NCI-H2196 treated with DMSO at 0.1 percent for 48 hours (cell line): ENCODE measurements at regions not wholly inside any gene's neighbourhood (a gene's known extent, or its start where the extent isn't known, plus 50 kb on each side); places are given as distances from the start of the nearest gene placed in this dataset.
"Not testable (repeated sequence)": the region's sequence is repeated elsewhere in the genome, so short reads cannot be mapped to it uniquely, and the experiment has no call there.

Experiments used
- DNase-seq: peaks from one replicate; lab custom pipeline; 2025; ENCODE audit not compliant: unreplicated experiment; lab: John Stamatoyannopoulos, UW

DNA sequence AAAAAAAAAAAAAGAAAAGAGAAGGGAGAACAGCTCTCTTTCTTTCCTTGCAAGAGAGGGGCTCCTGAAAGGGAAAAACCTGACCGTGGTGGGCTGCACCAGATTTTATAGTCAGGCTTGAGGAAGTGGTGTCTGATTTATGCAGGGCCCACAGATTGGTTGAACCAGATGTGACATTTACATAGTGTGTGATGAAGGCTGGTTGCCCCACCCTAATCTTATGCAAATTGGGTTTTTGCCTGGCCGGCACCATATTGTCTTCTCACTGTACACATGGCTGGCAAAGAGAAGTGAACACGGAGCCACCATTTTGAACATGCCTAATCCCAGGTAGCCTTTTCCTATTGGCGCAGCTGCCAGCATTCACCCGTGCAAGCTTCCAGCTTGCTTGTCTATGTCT, 154.4 kb downstream of the OXSM start:
- no peak for DNase-seq

DNA sequence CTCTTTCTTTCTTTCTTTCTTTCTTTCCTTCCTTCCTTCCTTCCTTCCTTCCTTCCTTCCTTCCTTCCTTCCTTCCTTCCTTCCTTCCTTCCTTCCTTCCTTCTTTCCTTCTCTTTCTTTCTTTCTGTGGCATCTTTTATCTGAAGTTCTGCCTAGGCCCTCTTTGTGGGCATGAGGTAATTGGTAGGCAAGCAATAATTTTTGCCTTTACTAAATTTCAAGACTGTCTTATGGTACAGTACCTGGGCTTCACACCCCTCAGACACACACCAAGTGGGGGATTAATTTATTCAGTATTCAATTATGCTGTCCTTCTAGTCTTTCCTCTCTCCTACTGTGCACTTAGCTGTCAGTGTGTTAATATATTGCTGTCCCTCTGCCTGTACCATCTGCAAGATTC, 155.5 kb downstream of the OXSM start:
- no peak for DNase-seq

DNA sequence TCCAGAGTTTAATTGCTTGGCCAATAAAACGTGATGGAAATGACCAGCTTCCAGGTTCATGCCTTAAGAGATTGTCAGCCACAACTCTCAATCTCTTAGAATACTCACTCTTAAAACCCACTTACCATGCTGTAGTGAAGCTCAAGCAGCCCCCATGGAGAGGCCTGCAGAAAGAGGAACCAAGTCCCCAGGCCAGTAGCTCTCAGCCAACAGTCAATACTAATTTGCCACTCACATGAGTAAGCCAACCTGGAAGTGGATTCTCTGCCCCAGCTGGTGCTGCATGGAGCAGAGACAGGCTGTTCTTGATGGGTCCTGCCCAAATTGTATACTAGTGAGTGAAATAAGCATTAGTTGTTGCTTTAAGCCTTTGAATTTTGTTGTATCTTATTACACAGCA, 155.9 kb downstream of the OXSM start:
- DNase-seq, result no peak

GRCh38 chr3:25952133-25952532, 162.2 kb downstream of the OXSM start:
- DNase-seq, result no peak

GRCh38 chr3:25957026-25957425, 167.1 kb downstream of the OXSM start:
- no peak for DNase-seq

DNA sequence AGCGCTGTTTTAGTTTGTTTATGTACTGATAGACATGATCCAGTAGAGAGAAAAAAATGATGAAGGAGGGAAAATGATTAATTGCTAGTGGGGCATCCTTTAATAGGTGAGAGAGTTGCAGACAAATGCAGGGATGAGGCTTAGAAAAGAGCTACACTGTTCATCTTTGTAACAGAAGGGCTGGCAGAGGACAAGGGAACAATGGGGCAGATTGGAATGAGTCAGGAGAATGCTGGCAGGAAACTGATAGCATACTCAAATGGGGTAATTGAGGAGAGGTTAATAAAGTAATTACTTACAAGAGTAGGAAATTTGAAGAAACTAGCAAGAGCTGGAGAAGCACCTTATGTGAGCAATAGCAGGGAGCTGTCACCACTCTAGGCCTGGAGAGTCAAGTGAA, 170.9 kb downstream of the OXSM start:
- no peak for DNase-seq

DNA sequence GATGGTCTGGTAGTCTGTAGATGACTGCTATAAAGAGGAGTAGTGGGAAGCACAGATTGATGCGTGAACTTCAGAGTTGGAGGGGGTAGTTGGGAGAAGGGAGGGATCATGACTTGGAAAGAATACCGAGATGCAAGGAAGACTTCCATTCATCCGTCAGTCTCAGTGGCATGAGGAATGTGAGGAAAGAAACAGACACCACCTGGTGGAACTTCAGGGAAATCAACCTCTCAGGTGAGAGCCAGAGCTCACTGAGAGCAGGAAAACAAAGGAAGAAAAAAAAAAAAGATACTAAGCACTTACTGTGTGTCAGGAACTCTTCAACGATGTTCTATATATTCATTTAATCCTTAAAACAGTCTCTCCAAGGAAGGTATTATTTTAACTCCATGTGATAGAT, 172.4 kb downstream of the OXSM start:
- no peak for DNase-seq

- no peak for DNase-seq
Measured at GRCh38 chr3:25964141-25964540, 174.3 kb downstream of the OXSM start.

DNA sequence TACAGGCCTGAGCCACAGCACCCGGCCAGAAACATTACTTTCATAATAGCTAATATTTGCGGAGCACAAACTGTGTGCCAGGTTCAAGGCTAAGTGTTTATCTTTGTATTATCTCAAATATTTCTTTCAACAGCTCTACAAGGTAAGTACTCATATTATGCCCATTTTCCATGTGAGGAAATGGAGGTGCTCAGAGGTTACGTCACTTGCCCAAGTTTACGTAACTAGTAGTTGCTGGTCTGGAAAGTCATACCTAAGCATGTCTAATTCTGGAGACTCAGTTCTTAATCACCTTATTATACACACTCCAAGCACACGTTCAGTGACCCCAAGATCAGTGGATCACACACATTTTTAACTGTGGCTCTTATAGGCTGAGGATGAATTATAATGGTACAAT, 177.5 kb downstream of the OXSM start:
- DNase-seq, result no peak

DNA sequence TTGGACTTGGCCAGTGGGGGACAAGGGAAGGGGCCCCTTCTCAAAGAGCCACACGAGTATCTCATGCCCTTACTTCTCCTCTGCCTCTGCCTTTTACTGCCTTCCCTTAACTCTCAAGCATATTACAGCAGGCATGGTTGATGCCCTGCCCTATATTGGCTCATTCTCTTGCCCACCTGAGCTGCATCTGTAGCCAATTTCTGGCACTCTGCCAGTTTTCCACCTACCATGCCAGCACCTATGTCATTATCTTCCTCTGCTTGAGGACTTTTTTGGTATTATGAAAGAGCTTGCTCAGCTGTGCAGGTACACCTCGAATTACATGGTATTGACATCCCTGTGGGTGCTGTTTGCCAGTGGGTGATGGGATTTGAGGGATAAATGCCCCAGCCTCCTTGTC, 181.8 kb downstream of the OXSM start:
- no peak for DNase-seq

GRCh38 chr3:25973122-25973521, 183.2 kb downstream of the OXSM start:
- no peak for DNase-seq

DNA sequence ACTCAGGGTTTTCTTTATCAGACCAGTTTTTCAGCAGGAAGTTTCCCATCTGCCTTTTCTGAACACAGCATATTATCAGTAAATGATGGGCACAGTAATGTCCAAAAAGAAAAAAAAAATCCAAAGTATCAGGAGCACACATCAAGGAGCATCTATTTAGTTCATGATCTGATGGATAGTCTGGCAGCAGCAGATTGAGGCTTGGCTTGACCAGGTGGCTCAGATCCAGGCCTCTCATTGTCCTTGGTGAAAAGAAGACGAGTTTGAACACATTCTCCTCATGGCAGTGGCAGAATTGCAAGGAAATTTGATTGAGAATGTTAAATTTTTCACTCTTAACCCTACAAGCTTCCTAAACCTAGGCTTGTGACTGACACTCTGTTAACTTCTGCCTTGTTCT, 192.9 kb downstream of the OXSM start:
- no peak for DNase-seq

- no peak for DNase-seq
Measured at GRCh38 chr3:25985621-25986020, 195.7 kb downstream of the OXSM start.

- DNase-seq, result no peak
Measured at GRCh38 chr3:25992606-25993005, 202.7 kb downstream of the OXSM start.

- no peak for DNase-seq
Measured at GRCh38 chr3:26004172-26004571, 214.3 kb downstream of the OXSM start.

- no peak for DNase-seq
Measured at GRCh38 chr3:26011276-26011675, 221.4 kb downstream of the OXSM start.

GRCh38 chr3:26012241-26012745, 222.4 kb downstream of the OXSM start:
- no peak for DNase-seq

GRCh38 chr3:26015752-26016151, 225.9 kb downstream of the OXSM start:
- no peak for DNase-seq

DNA sequence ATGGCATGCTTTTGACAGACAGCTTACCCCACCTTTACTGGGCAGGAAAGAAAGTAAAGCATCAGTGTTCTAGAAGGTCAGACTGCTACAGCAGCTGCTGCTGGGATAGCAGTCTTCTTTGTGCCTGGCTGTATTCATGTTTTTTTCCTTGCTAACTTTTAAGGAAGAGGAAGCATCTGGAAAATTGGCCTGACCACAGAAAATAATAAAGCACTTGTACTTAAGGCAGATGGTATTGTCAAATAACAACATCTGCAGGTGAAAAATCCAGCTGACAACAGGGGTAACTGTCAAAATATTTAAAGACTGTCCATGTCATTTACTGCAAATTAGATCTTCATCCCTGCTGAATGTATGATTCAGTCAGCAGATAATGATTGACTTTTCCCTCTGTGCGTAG, 229.0 kb downstream of the OXSM start:
- DNase-seq, result no peak

DNA sequence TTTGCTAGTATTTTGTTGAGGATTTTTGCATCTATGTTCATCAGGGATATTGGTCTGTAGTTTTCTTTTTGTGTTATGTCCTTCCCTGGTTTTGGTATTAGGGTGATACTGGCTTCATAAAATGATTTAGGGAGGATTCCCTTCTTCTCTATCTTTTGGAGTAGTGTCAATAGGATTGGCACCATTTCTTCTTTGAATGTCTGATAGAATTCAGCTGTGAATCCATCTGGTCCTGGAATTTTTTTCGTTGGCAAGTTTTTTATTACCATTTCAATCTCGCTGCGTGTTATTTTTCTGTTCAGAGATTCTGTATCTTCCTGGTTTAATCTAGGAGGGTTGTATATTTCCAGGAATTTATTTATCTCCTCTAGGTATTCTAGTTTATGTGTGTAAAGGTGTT, 234.3 kb downstream of the OXSM start:
- not testable (repeated sequence) for DNase-seq

GRCh38 chr3:26029321-26029720, 239.4 kb downstream of the OXSM start:
- no peak for DNase-seq

DNA sequence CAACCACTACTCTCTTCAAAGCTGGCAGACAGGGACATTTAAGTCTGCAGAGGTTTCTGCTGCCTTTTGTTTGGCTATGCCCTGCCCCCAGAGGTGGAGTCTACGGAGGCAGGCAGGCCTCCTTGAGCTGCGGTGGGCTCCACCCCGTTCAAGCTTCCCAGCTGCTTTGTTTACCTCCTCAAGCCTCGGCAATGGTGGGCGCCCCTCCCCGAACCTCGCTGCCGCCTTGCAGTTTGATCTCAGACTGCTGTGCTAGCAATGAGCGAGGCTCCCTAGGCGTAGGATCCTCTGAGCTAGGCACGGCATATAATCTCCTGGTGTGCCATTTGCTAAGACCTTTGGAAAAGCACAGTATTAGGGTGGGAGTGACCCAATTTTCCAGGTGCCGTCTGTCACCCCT, 252.2 kb downstream of the OXSM start:
- DNase-seq, result not testable (repeated sequence)

GRCh38 chr3:26049951-26050350, 260.1 kb downstream of the OXSM start:
- DNase-seq, result no peak

DNA sequence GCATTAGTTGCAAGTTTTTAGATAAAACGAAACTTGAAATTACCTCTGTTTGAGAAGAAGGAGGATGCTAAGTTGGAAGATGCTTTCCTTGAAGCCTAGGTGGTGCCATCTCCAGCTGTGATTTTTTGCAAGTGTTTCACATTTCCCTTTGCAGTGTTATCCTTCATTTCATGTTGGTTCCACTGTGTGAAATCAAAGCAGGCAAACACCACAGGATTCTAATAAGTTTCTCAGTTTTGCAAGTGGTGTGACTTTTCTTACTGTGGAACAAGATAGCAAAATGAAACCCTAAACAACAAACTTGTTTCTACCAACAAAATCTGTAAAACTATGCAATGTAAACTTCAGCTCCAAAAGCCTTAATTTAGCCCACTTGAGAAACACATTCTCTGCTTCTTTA, 260.9 kb downstream of the OXSM start:
- DNase-seq, result no peak
